ENCODE measurements at regions not wholly inside any gene's neighbourhood (a gene's known extent, or its start where the extent isn't known, plus 50 kb on each side); places are given as distances from the start of the nearest gene placed in this dataset.

DNA sequence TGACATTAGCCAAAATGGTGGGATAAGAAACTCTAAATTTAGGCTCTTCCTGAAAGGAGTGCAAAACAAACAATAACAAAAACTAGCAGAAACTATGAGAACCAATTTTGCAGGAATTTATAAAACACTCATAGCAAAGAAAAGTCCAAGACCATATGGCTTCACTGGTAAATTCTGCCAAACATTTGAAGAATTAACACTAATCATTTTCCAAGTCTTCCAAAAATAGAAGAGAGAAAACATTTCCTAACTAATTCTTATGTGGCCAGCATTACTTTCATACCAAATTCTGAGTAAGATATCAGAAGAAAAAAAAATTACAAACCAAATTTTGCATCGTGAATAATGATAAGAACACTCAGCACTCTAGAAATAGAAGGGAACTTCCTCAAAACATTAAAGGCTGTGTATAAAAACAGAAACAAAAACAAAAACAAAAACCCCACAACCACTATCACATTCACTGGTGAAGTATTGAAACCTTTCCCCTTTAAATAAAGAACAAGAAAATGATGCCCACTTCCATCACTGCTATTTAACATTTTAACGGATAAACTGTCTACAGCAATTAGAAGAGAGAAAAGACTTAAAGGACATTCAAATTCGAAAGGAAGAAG lies 524.3 kb upstream of the GALNTL6 start:
- CTCF ChIA-PET (ENCODE audit: partially characterized antibody) = no interaction called here
- Histone ChIP-seq H3K27ac (ENCODE audit: low read depth, low read length) (no peak overlapping the region), H3K79me2 (ENCODE audit: control insufficient read depth in 1 of 2, insufficient read depth in 2 of 2, low read length in 2 of 2) (no peaks in the 10 kb centered on the region), H4K5ac (ENCODE audit: insufficient read length, low read depth, low read length) (no peak overlapping the region), H3K4ac (replicated peaks; ENCODE audit: insufficient read length, low read depth, low read length) (no peak overlapping the region), H4K91ac (replicated peaks; ENCODE audit: insufficient read length, low read length) (no peak overlapping the region), H3K4me1 (replicated peaks in 1 of 4; ENCODE audit: control insufficient read depth in 3 of 4, insufficient read depth in 4 of 4, low read length in 3 of 4) (no peaks in the 10 kb centered on the region), H3K4me3 (ENCODE audit: extremely low read depth in 1 of 4, insufficient read depth in 2 of 4, low read depth in 3 of 4, low read length in 4 of 4) (no peak overlapping the region), H2BK20ac (ENCODE audit: low read length) (no peak overlapping the region), H2BK5ac (ENCODE audit: low read depth, low read length) (no peak overlapping the region), H3K9me3 (ENCODE audit: insufficient read depth in 2 of 2, low read depth in 1 of 2, low read length in 1 of 2) (no peaks in the 10 kb centered on the region), H3K36me3 (ENCODE audit: control insufficient read depth in 2 of 4, insufficient read depth in 4 of 4, low read length in 3 of 4) (no peaks in the 10 kb centered on the region), H3K79me1 (ENCODE audit: low read depth, low read length) (no peaks in the 10 kb centered on the region), H2BK120ac (replicated peaks; ENCODE audit: low read depth, low read length) (no peak overlapping the region), H4K20me1 (replicated peaks in 1 of 2; ENCODE audit: control insufficient read depth in 1 of 2, insufficient read depth in 2 of 2, low read length in 2 of 2) (no peaks in the 10 kb centered on the region), H3K23ac (ENCODE audit: insufficient read length) (no peak overlapping the region), H3K14ac (ENCODE audit: insufficient read length) (no peak overlapping the region), H4K8ac (ENCODE audit: extremely low read depth, insufficient read depth, low read length) (no peak overlapping the region), H3K9ac (replicated peaks in 1 of 4; ENCODE audit: extremely low read depth in 1 of 4, low read depth in 3 of 4, low read length in 3 of 4) (no peak overlapping the region), H3K27me3 (replicated peaks in 1 of 4; ENCODE audit: control insufficient read depth in 3 of 4, extremely low read depth in 1 of 4, insufficient read depth in 3 of 4, low read length in 3 of 4) (no peaks in the 10 kb centered on the region), H2BK15ac (ENCODE audit: low read length) (no peak overlapping the region), H3K18ac (ENCODE audit: extremely low read depth, low read length) (no peak overlapping the region), H2AFZ (ENCODE audit: low read length) (no peak overlapping the region), H3K4me2 (ENCODE audit: insufficient read depth in 1 of 2, low read depth in 2 of 2, low read length in 2 of 2) (no peak overlapping the region), H2AK5ac (ENCODE audit: low read depth, low read length) (no peak overlapping the region), H2BK12ac (ENCODE audit: low read depth, low read length) (no peak overlapping the region), H3K23me2 (ENCODE audit: low read depth, low read length) (no peaks in the 10 kb centered on the region), H3K56ac (replicated peaks; ENCODE audit: insufficient read length, low read depth, low read length) (no peak overlapping the region)
- DNase-seq (ENCODE audit: low read depth in 1 of 2, low spot score in 2 of 2) (no peak), FAIRE-seq (no peak)
- WGBS, 2 experiments (ENCODE audit: extremely low coverage in 1 of 2, insufficient coverage in 1 of 2, insufficient read length in 1 of 2, insufficient replicate concordance in 2 of 2, low coverage in 1 of 2, low lambda C conversion rate in 2 of 2, missing lambda C conversion rate in 1 of 2) = 91% methylated on average over 3 of the region's 3 CpGs; no CpG with 5 or more reads in 1 of the 2 experiments
- POLR2A ChIA-PET (ENCODE audit: partially characterized antibody) = no interaction called here
- TF ChIP-seq SAP30 (IDR thresholded peaks at IDR 0.05; ENCODE audit: insufficient read depth, insufficient replicate concordance, low read length) (no peak), EP300 (IDR thresholded peaks at IDR 0.05; ENCODE audit: borderline replicate concordance in 1 of 2, low read depth in 2 of 2, low read length in 2 of 2) (no peak), SP2 (IDR thresholded peaks at IDR 0.05; ENCODE audit: low read length) (no peak), SP4 (IDR thresholded peaks at IDR 0.05; ENCODE audit: low read length) (no peak), CBX5 (IDR thresholded peaks at IDR 0.05; ENCODE audit: low read depth, low read length) (no peak), CBX8 (IDR thresholded peaks at IDR 0.05; ENCODE audit: borderline replicate concordance, low read depth, low read length) (no peak), BACH1 (IDR thresholded peaks at IDR 0.05; ENCODE audit: low read length) (no peak), ZNF274 (IDR thresholded peaks at IDR 0.05; ENCODE audit: borderline replicate concordance, extremely low read depth, low read length) (no peak), GABPA (IDR thresholded peaks at IDR 0.05; ENCODE audit: borderline replicate concordance, insufficient read depth, low read length) (no peak), TCF12 (IDR thresholded peaks at IDR 0.05; ENCODE audit: low read depth, low read length) (no peak), GTF2F1 (IDR thresholded peaks at IDR 0.05; ENCODE audit: borderline replicate concordance, low read depth, low read length) (no peak), SP1 (IDR thresholded peaks at IDR 0.05; ENCODE audit: low read depth, low read length) (no peak), SUZ12 (IDR thresholded peaks at IDR 0.05; ENCODE audit: low read length) (no peak), CHD1 (IDR thresholded peaks at IDR 0.05; ENCODE audit: low read depth, low read length) (no peak)
